Activated CD8-positive, alpha-beta T cell treated with anti-CD3 and anti-CD28 coated beads for 36 hours (primary cell): ENCODE measurements at regions not wholly inside any gene's neighbourhood (a gene's known extent, or its start where the extent isn't known, plus 50 kb on each side); places are given as distances from the start of the nearest gene placed in this dataset.
"Not testable (repeated sequence)": the region's sequence is repeated elsewhere in the genome, so short reads cannot be mapped to it uniquely, and the experiment has no call there.

Source experiments
- ATAC-seq: fragments of 200-7000 bp; cut with Tn5 transposase; one replicate; pipeline ENCODE4 v1.10.0; 2021; ENCODE audit warnings: mild to moderate bottlenecking, moderate library complexity
- CTCF ChIA-PET: fragments of 350-600 bp; sonication (Branson Sonifier 250); formaldehyde crosslinking; loops from one replicate; lab custom pipeline; 2021; ENCODE audit warnings: antibody characterized with exemption; lab: Charles Lee
- POLR2A ChIA-PET: fragments of 350-600 bp; sonication (Branson Sonifier 250); formaldehyde crosslinking; loops from one replicate; lab custom pipeline; 2021; ENCODE audit warnings: antibody characterized with exemption; lab: Charles Lee
- DNase-seq: peaks from one replicate; pipeline ENCODE4 v3.0.0-alpha.2; 2020
- H3K27ac Mint-ChIP-seq: one replicate; pipeline ENCODE4 v1.8.0; 2021; ENCODE audit warnings: mild to moderate bottlenecking, mixed read lengths
- H3K27me3 Mint-ChIP-seq: one replicate; pipeline ENCODE4 v1.8.0; 2021; ENCODE audit warnings: mixed read lengths
- H3K36me3 Mint-ChIP-seq: one replicate; pipeline ENCODE4 v1.8.0; 2021; ENCODE audit warnings: low read depth, mixed read lengths
- H3K4me1 Mint-ChIP-seq: one replicate; pipeline ENCODE4 v1.8.0; 2021; ENCODE audit warnings: low read depth, mixed read lengths
- H3K4me3 Mint-ChIP-seq: one replicate; pipeline ENCODE4 v1.8.0; 2021; ENCODE audit warnings: mild to moderate bottlenecking, moderate library complexity, mixed read lengths
- H3K9me3 Mint-ChIP-seq: one replicate; pipeline ENCODE4 v1.8.0; 2021; ENCODE audit warnings: mixed read lengths
- intact Hi-C: fragments of 100-400 bp; cut with micrococcal nuclease; formaldehyde crosslinking; loops from one replicate; pipeline ENCODE4 v1.10.0; 2022
- TF ChIP-seq, protein P1 (sequence below): fragments of 200-600 bp; IDR thresholded peaks from one replicate; pipeline ENCODE4 v1.8.0; 2022; ENCODE audit warnings: antibody characterized with exemption, mild to moderate bottlenecking

DNA sequence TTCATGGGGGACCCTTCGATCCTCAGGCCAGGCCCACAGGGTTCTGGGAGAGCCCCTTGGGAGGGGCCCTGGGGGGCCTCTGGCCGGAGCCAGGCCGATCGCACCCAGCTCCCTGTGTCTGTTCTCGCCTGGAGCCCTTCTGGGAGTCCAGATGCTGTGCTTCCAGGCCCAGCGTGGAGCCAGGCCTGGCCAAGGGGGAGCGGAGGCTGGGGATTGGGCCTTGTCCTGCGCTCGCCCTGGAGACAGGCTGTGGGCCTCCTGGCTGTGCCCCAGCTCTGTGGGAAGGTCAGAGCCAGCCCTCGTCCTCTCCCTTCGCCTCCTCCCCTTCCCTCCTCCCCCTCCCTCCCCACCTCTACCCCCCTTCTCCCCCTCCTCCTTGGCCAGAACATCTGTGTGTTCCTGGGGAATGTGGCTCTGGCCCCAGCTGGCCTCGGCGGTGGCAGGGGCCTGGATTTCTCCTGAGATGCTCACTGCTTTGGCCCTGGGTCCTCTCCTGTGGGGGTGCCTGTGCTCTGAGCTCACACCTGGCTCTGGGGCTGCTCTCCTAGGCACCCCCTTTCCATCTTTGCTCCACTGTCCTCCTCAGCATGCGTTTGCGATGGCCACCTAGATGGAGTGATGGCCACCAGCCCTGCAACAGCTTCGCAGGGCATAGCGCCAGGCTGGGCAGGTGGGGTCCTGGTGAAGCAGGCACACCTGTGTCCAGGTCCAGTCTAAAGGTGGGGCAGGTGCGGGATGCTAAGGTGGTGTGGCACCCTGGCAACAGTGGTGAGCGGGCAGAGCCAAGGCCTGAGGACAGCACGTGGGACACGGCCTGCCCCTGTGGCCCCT is 90.6 kb upstream of the CIBAR2 start:
- no peak for ATAC-seq
- H3K36me3 Mint-ChIP-seq, result no peaks in the 10 kb centered on the region
- TF ChIP-seq, protein P1, sequence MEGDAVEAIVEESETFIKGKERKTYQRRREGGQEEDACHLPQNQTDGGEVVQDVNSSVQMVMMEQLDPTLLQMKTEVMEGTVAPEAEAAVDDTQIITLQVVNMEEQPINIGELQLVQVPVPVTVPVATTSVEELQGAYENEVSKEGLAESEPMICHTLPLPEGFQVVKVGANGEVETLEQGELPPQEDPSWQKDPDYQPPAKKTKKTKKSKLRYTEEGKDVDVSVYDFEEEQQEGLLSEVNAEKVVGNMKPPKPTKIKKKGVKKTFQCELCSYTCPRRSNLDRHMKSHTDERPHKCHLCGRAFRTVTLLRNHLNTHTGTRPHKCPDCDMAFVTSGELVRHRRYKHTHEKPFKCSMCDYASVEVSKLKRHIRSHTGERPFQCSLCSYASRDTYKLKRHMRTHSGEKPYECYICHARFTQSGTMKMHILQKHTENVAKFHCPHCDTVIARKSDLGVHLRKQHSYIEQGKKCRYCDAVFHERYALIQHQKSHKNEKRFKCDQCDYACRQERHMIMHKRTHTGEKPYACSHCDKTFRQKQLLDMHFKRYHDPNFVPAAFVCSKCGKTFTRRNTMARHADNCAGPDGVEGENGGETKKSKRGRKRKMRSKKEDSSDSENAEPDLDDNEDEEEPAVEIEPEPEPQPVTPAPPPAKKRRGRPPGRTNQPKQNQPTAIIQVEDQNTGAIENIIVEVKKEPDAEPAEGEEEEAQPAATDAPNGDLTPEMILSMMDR, result no peak
- CTCF ChIA-PET, result no interaction called here
- POLR2A ChIA-PET, result no interaction called here
- H3K4me3 Mint-ChIP-seq, result no peak overlapping the region
- H3K9me3 Mint-ChIP-seq, result no peaks in the 10 kb centered on the region
- intact Hi-C loops, result no loop called here
- DNase-seq, result no peak
- H3K27ac Mint-ChIP-seq, result no peak overlapping the region
- no peaks in the 10 kb centered on the region for H3K27me3 Mint-ChIP-seq
- no peaks in the 10 kb centered on the region for H3K4me1 Mint-ChIP-seq

DNA sequence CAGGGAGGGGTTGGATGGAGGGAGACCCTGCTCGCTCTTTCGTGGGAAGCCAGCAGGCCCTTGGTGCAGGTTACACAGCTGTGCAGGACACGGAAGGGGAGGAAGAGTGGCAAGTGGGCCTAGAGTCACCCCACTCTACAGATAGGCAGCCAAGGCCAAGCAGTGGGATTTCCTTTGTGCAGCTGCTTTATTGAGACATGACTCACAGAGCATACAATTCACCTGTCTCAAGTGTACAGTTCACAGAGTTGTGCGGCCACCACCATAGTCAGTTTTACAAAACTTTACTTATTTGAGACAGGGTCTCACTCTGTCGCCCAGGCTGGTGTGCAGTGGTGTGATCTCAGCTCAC is 91.2 kb upstream of the CIBAR2 start:
- TF ChIP-seq, protein P1, result no peak
- ATAC-seq, result no peak
- no peaks in the 10 kb centered on the region for H3K9me3 Mint-ChIP-seq
- no peaks in the 10 kb centered on the region for H3K36me3 Mint-ChIP-seq
- CTCF ChIA-PET, result no interaction called here
- no peak overlapping the region for H3K27ac Mint-ChIP-seq
- H3K27me3 Mint-ChIP-seq, result no peaks in the 10 kb centered on the region
- no peak overlapping the region for H3K4me3 Mint-ChIP-seq
- no peak for DNase-seq
- POLR2A ChIA-PET, result no interaction called here
- intact Hi-C loops, result no loop called here
- H3K4me1 Mint-ChIP-seq, result no peaks in the 10 kb centered on the region

- Mint-ChIP-seq H3K36me3 (no peaks in the 10 kb centered on the region), H3K4me3 (no peak overlapping the region), H3K4me1 (no peaks in the 10 kb centered on the region), H3K27me3 (no peaks in the 10 kb centered on the region), H3K9me3 (no peaks in the 10 kb centered on the region), H3K27ac (no peak overlapping the region)
- TF ChIP-seq, protein P1, result no peak
- no peak for ATAC-seq
- POLR2A ChIA-PET, result no interaction called here
- intact Hi-C loops, result no loop called here
- CTCF ChIA-PET, result interaction anchor here (1.2 kb wide), 1 partner anchor 41 kb away, joined by 3 read pairs; no protein-coding TSS in a partner anchor
- DNase-seq, result no peak
Observed at GRCh38 chr16:85204242-85205010, 92.2 kb upstream of the CIBAR2 start.

GRCh38 chr16:85205257-85205656 is 93.0 kb upstream of the CIBAR2 start:
- H3K27ac Mint-ChIP-seq, intact Hi-C loops, CTCF ChIA-PET, H3K9me3 Mint-ChIP-seq, H3K4me1 Mint-ChIP-seq, POLR2A ChIA-PET, H3K4me3 Mint-ChIP-seq, H3K27me3 Mint-ChIP-seq, ATAC-seq, DNase-seq, H3K36me3 Mint-ChIP-seq: not testable (repeated sequence)

DNA sequence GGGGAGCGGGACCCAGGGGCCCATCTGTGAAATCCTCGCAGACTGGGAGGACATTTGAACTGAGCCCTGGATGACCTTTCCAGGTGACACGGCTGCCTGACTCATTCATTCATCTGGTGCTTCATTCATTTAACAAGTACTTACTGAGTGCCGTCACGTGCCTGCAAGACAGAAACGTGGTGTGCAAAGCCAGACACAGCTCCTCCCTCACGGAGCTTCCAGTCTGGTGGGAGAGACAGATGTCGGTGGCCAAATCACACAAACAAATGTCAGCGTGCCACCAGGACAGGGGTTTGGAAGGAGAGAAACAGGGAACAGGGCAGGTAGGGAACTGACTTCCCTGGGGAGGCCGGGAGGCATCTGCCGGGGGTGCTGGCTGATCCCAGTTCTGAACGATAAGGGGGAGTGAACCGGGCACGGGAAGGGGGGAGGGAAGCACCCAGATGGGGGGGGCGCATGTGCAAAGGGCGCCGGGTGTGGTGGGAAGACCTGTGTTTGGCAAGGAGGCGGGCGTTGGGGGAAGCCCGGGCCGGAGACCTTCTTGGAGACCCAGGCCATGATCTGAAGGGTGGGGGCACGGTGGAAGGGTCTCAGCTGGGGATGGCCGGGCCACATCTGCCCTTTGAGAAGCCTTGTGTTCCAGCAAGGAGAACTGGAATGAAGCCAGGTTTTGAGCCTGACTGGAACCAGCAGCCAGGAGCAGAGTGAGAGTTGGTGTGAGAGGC is 93.6 kb upstream of the CIBAR2 start:
- POLR2A ChIA-PET, result no interaction called here
- intact Hi-C loops, result no loop called here
- TF ChIP-seq, protein P1, result no peak
- H3K27ac Mint-ChIP-seq, result no peak overlapping the region
- H3K9me3 Mint-ChIP-seq, result no peaks in the 10 kb centered on the region
- DNase-seq (no peak), ATAC-seq (no peak)
- H3K36me3 Mint-ChIP-seq, result no peaks in the 10 kb centered on the region
- CTCF ChIA-PET, result no interaction called here
- H3K4me3 Mint-ChIP-seq, result no peak overlapping the region
- no peaks in the 10 kb centered on the region for H3K27me3 Mint-ChIP-seq
- H3K4me1 Mint-ChIP-seq, result no peaks in the 10 kb centered on the region
